ENCODE measurements at regions not wholly inside any gene's neighbourhood (a gene's known extent, or its start where the extent isn't known, plus 50 kb on each side); places are given as distances from the start of the nearest gene placed in this dataset.

GRCh38 chr2:41703123-41703522 lies 344.7 kb upstream of the PKDCC start (continued):
- TF ChIP-seq CTCF (IDR thresholded peaks at IDR 0.05; ENCODE audit: low read depth, low read length, missing input control) (no peak), MAX (IDR thresholded peaks at IDR 0.05) (no peak), TAF1 (conservative IDR thresholded peaks at IDR 0.05) (no peak), RAD21 (IDR thresholded peaks at IDR 0.05) (no peak), NR2F2 (IDR thresholded peaks at IDR 0.05) (no peak), RXRA (IDR thresholded peaks at IDR 0.05) (no peak)

GRCh38 chr2:41705634-41706033 lies 342.2 kb upstream of the PKDCC start:
- no peaks in the 10 kb centered on the region for H3K4me1 ChIP-seq (ENCODE audit: control insufficient read depth in 4 of 4, insufficient read depth in 4 of 4, low read length in 3 of 4)
- no peak overlapping the region for H3K27ac ChIP-seq (ENCODE audit: low read depth in 1 of 2, low read length in 2 of 2)
- no peak overlapping the region for H3K9ac ChIP-seq (ENCODE audit: low read depth in 1 of 2, low read length in 2 of 2)
- no peak for TF ChIP-seq ATF3 (IDR thresholded peaks at IDR 0.05)
- TF ChIP-seq FOXA2 (IDR thresholded peaks at IDR 0.05), result no peak
- no peak for TF ChIP-seq EGR1 (IDR thresholded peaks at IDR 0.05; ENCODE audit: low read depth in 2 of 2)
- no peak for TF ChIP-seq NR2F2 (IDR thresholded peaks at IDR 0.05)
- TF ChIP-seq MAX (IDR thresholded peaks at IDR 0.05), result no peak
- no peak for TF ChIP-seq JUND (IDR thresholded peaks at IDR 0.05)
- TF ChIP-seq HNF4G (IDR thresholded peaks at IDR 0.05), result no peak
- no peak for TF ChIP-seq GABPA (IDR thresholded peaks at IDR 0.05 in 1 of 2, conservative IDR thresholded peaks at IDR 0.05 in 1 of 2)
- TF ChIP-seq CTCF (IDR thresholded peaks at IDR 0.05; ENCODE audit: low read depth, low read length, missing input control), result no peak
- no peak for TF ChIP-seq HNF4A (conservative IDR thresholded peaks at IDR 0.05)
- no peak for TF ChIP-seq YY1 (IDR thresholded peaks at IDR 0.05)
- no peak for TF ChIP-seq REST (IDR thresholded peaks at IDR 0.05)
- no peak for TF ChIP-seq SP1 (IDR thresholded peaks at IDR 0.05)
- TF ChIP-seq TAF1 (conservative IDR thresholded peaks at IDR 0.05), result no peak
- no peak for TF ChIP-seq FOXA1 (IDR thresholded peaks at IDR 0.05)
- no peak for TF ChIP-seq ZBTB33 (IDR thresholded peaks at IDR 0.05)
- TF ChIP-seq RAD21 (IDR thresholded peaks at IDR 0.05), result no peak
- no peak for TF ChIP-seq RXRA (IDR thresholded peaks at IDR 0.05)
- no peaks in the 10 kb centered on the region for H3K27me3 ChIP-seq (ENCODE audit: control insufficient read depth in 4 of 4, insufficient read depth in 4 of 4, low read length in 3 of 4)
- no peak overlapping the region for H3K4me3 ChIP-seq (ENCODE audit: low read depth in 1 of 3, low read length in 3 of 3)
- H3K9me3 ChIP-seq (ENCODE audit: control insufficient read depth in 4 of 4, low read length in 3 of 4), result no peaks in the 10 kb centered on the region
- DNase-seq (ENCODE audit: low spot score), result no peak
- no peaks in the 10 kb centered on the region for H3K36me3 ChIP-seq (ENCODE audit: control insufficient read depth in 4 of 4, insufficient read depth in 3 of 4, low read depth in 1 of 4, low read length in 3 of 4)
- WGBS, result 79% methylated on average over 4 of the region's 4 CpGs
